ENCODE measurements at regions not wholly inside any gene's neighbourhood (a gene's known extent, or its start where the extent isn't known, plus 50 kb on each side); places are given as distances from the start of the nearest gene placed in this dataset.

- H3K4me3 ChIP-seq (ENCODE audit: low read depth, low read length), result no peak overlapping the region
- H3K36me3 ChIP-seq, result no peaks in the 10 kb centered on the region
- no peak for TF ChIP-seq CTCF (IDR thresholded peaks at IDR 0.05; ENCODE audit: low read depth, low read length)
- no peaks in the 10 kb centered on the region for H3K27me3 ChIP-seq (ENCODE audit: insufficient read depth, low read depth, severe bottlenecking)
- H3K9me3 ChIP-seq (ENCODE audit: severe bottlenecking), result no peaks in the 10 kb centered on the region
- H3K27ac ChIP-seq, result no peak overlapping the region
- no peak for DNase-seq
These were observed 91.5 kb upstream of the FGF3 start for GRCh38 chr11:69910519-69911309.

GRCh38 chr11:69911310-69912160 lies 92.3 kb upstream of the FGF3 start:
- TF ChIP-seq CTCF (IDR thresholded peaks at IDR 0.05; ENCODE audit: low read depth, low read length), result no peak
- Histone ChIP-seq H3K36me3 (no peaks in the 10 kb centered on the region), H3K9me3 (ENCODE audit: severe bottlenecking) (peaks cover under 1% of the 10 kb centered on the region), H3K4me3 (ENCODE audit: low read depth, low read length) (no peak overlapping the region), H3K27me3 (ENCODE audit: insufficient read depth, low read depth, severe bottlenecking) (peaks cover 4% of the 10 kb centered on the region), H3K27ac (no peak overlapping the region)
- no peak for DNase-seq

GRCh38 chr11:69912161-69912910 lies 93.1 kb upstream of the FGF3 start:
- Histone ChIP-seq H3K4me3 (ENCODE audit: low read depth, low read length) (no peak overlapping the region), H3K36me3 (no peaks in the 10 kb centered on the region), H3K27ac (no peak overlapping the region), H3K9me3 (ENCODE audit: severe bottlenecking) (peaks cover 5% of the 10 kb centered on the region), H3K27me3 (ENCODE audit: insufficient read depth, low read depth, severe bottlenecking) (peaks cover 7% of the 10 kb centered on the region)
- no peak for DNase-seq
- no peak for TF ChIP-seq CTCF (IDR thresholded peaks at IDR 0.05; ENCODE audit: low read depth, low read length)

GRCh38 chr11:69912911-69913451 lies 93.8 kb upstream of the FGF3 start:
- H3K27ac ChIP-seq, result no peak overlapping the region
- no peak for DNase-seq
- H3K4me3 ChIP-seq (ENCODE audit: low read depth, low read length), result no peak overlapping the region
- peak; percentile 59; the same call in 1 of the 2 replicates for TF ChIP-seq CTCF (IDR thresholded peaks at IDR 0.05; ENCODE audit: low read depth, low read length)
- peaks cover 7% of the 10 kb centered on the region for H3K27me3 ChIP-seq (ENCODE audit: insufficient read depth, low read depth, severe bottlenecking)
- H3K9me3 ChIP-seq (ENCODE audit: severe bottlenecking), result peaks cover 5% of the 10 kb centered on the region
- H3K36me3 ChIP-seq, result no peaks in the 10 kb centered on the region

- no peaks in the 10 kb centered on the region for H3K36me3 ChIP-seq
- no peak overlapping the region for H3K27ac ChIP-seq
- H3K4me3 ChIP-seq (ENCODE audit: low read depth, low read length), result no peak overlapping the region
- no peak for DNase-seq
- H3K27me3 ChIP-seq (ENCODE audit: insufficient read depth, low read depth, severe bottlenecking), result peaks cover 14% of the 10 kb centered on the region
- H3K9me3 ChIP-seq (ENCODE audit: severe bottlenecking), result peaks cover 5% of the 10 kb centered on the region
- TF ChIP-seq CTCF (IDR thresholded peaks at IDR 0.05; ENCODE audit: low read depth, low read length), result no peak
These were observed 94.5 kb upstream of the FGF3 start for GRCh38 chr11:69913591-69914285.
